ENCODE measurements at regions not wholly inside any gene's neighbourhood (a gene's known extent, or its start where the extent isn't known, plus 50 kb on each side); places are given as distances from the start of the nearest gene placed in this dataset.

GRCh38 chr15:88989578-88989977 is 76.4 kb upstream of the MFGE8 start:
- Histone ChIP-seq H3K4me1 (ENCODE audit: control insufficient read depth, insufficient read depth, low read length) (no peaks in the 10 kb centered on the region), H2AFZ (ENCODE audit: control insufficient read depth, low read depth, low read length) (no peak overlapping the region), H3K27ac (ENCODE audit: control insufficient read depth, insufficient read depth) (no peak overlapping the region), H3K27me3 (replicated peaks in 1 of 2; ENCODE audit: control insufficient read depth in 2 of 2, insufficient read depth in 2 of 2, low read length in 1 of 2) (no peaks in the 10 kb centered on the region; a peak in 1 of 4 replicates), H3K79me2 (ENCODE audit: control insufficient read depth, insufficient read depth, low read length) (no peaks in the 10 kb centered on the region), H4K20me1 (ENCODE audit: control insufficient read depth, insufficient read depth) (no peaks in the 10 kb centered on the region), H3K4me3 (no peak overlapping the region), H3K9me3 (replicated peaks; ENCODE audit: control insufficient read depth, insufficient read depth, low read length) (no peaks in the 10 kb centered on the region), H3K4me2 (ENCODE audit: control insufficient read depth, insufficient read depth) (no peak overlapping the region), H3K9ac (ENCODE audit: control insufficient read depth, insufficient read depth, low read length) (no peak overlapping the region), H3K36me3 (ENCODE audit: control insufficient read depth in 2 of 2, insufficient read depth in 2 of 2, low read length in 1 of 2) (no peaks in the 10 kb centered on the region)
- DNase-seq (ENCODE audit: low read depth, low spot score): no peak
- no peak for FAIRE-seq
- ChIA-PET SMC1A (ENCODE audit: uncharacterized antibody, unreplicated experiment) (no interaction called here), CTCF (interaction anchor here (1.2 to 1.5 kb wide), 2 partner anchors 9 to 85 kb away, joined by 3 to 4 read pairs; no protein-coding TSS in a partner anchor), POLR2A (interaction anchor here (0.6 kb wide), 1 partner anchor 178 kb away, joined by 3 read pairs; no protein-coding TSS in a partner anchor), RAD21 (ENCODE audit: unreplicated experiment) (no interaction called here)
- intact Hi-C loops (cut with micrococcal nuclease; ENCODE audit: unreplicated experiment) (no loop called here), in situ Hi-C loops (cut with MboI) (no loop called here)
- TF ChIP-seq NBN (IDR thresholded peaks at IDR 0.05): no peak
- no peak for ATAC-seq
- no TSS peak for BruUV-seq (replicated peaks)
- 87% methylated on average over 5 of the region's 5 CpGs for WGBS (ENCODE audit: insufficient coverage, insufficient replicate concordance, low lambda C conversion rate, missing lambda C conversion rate)

- ChIA-PET CTCF (no interaction called here), RAD21 (ENCODE audit: unreplicated experiment) (no interaction called here), SMC1A (ENCODE audit: uncharacterized antibody, unreplicated experiment) (no interaction called here), POLR2A (interaction anchor here (0.6 kb wide), 1 partner anchor 178 kb away, joined by 3 read pairs; no protein-coding TSS in a partner anchor)
- Histone ChIP-seq H3K4me1 (ENCODE audit: control insufficient read depth, insufficient read depth, low read length) (no peaks in the 10 kb centered on the region), H2AFZ (ENCODE audit: control insufficient read depth, low read depth, low read length) (no peak overlapping the region), H4K20me1 (ENCODE audit: control insufficient read depth, insufficient read depth) (no peaks in the 10 kb centered on the region), H3K9ac (ENCODE audit: control insufficient read depth, insufficient read depth, low read length) (no peak overlapping the region), H3K27ac (ENCODE audit: control insufficient read depth, insufficient read depth) (no peak overlapping the region), H3K27me3 (replicated peaks in 1 of 2; ENCODE audit: control insufficient read depth in 2 of 2, insufficient read depth in 2 of 2, low read length in 1 of 2) (no peaks in the 10 kb centered on the region; a peak in 1 of 4 replicates), H3K36me3 (ENCODE audit: control insufficient read depth in 2 of 2, insufficient read depth in 2 of 2, low read length in 1 of 2) (no peaks in the 10 kb centered on the region), H3K4me3 (no peak overlapping the region), H3K9me3 (replicated peaks; ENCODE audit: control insufficient read depth, insufficient read depth, low read length) (no peaks in the 10 kb centered on the region), H3K79me2 (ENCODE audit: control insufficient read depth, insufficient read depth, low read length) (no peaks in the 10 kb centered on the region), H3K4me2 (ENCODE audit: control insufficient read depth, insufficient read depth) (no peak overlapping the region)
- WGBS (ENCODE audit: insufficient coverage, insufficient replicate concordance, low lambda C conversion rate, missing lambda C conversion rate): 58% methylated on average over 20 of the region's 20 CpGs
- DNase-seq (ENCODE audit: low read depth, low spot score) (no peak), ATAC-seq (no peak), FAIRE-seq (no peak)
- TF ChIP-seq CHD4 (IDR thresholded peaks at IDR 0.05) (no peak), RELB (IDR thresholded peaks at IDR 0.05; ENCODE audit: low read depth) (no peak), SUZ12 (IDR thresholded peaks at IDR 0.05; ENCODE audit: unreplicated experiment) (no peak), RAD51 (IDR thresholded peaks at IDR 0.05) (no peak), TCF12 (IDR thresholded peaks at IDR 0.05; ENCODE audit: low read depth, low read length) (no peak), HDAC6 (IDR thresholded peaks at IDR 0.05; ENCODE audit: unreplicated experiment) (no peak), TARDBP (IDR thresholded peaks at IDR 0.05; ENCODE audit: borderline replicate concordance) (no peak), RAD21 (IDR thresholded peaks at IDR 0.05; ENCODE audit: insufficient read depth, low read depth, low read length) (no peak), SIX5 (IDR thresholded peaks at IDR 0.05; ENCODE audit: low read depth, low read length, severe bottlenecking) (no peak), LARP7 (IDR thresholded peaks at IDR 0.05) (no peak), BACH1 (IDR thresholded peaks at IDR 0.05; ENCODE audit: borderline replicate concordance) (no peak), SUPT20H (IDR thresholded peaks at IDR 0.05; ENCODE audit: borderline replicate concordance, control insufficient read depth, low read depth, low read length) (no peak), FOXM1 (IDR thresholded peaks at IDR 0.05; ENCODE audit: low read depth, low read length) (no peak), ATF2 (IDR thresholded peaks at IDR 0.05; ENCODE audit: low read length) (no peak)
- in situ Hi-C loops (cut with MboI) (no loop called here), intact Hi-C loops (cut with micrococcal nuclease; ENCODE audit: unreplicated experiment) (no loop called here)
- no TSS peak for BruUV-seq (replicated peaks)
Observed at GRCh38 chr15:88990185-88990679, 77.1 kb upstream of the MFGE8 start.

Data from GM12878 (cell line).